HepG2 (cell line): ENCODE measurements at regions not wholly inside any gene's neighbourhood (a gene's known extent, or its start where the extent isn't known, plus 50 kb on each side); places are given as distances from the start of the nearest gene placed in this dataset.

Experiments
- ATAC-seq: fragments of 200-7000 bp; cut with Tn5 transposase; 3 replicates; pipeline ENCODE4 v1.9.1; 2020; ENCODE audit warnings: mild to moderate bottlenecking, moderate library complexity
- BruUV-seq: library from RNA; stranded (reverse); fragments of 400-500 nt; replicated peaks from 2 replicates; lab custom pipeline; 2021; lab: Mats Ljungman, UMichigan
- CTCF ChIA-PET: fragments of 300-600 bp; formaldehyde crosslinking; extraction: SDS; loops from one replicate; lab custom pipeline; 2021; ENCODE audit warnings: low total read pairs, inconsistent platforms, low intra/inter-chr PET ratio; lab: Yijun Ruan, JAX
- POLR2A ChIA-PET: fragments of 350-600 bp; sonication (Branson Sonifier 250); formaldehyde crosslinking; loops from one replicate; lab custom pipeline; 2020; ENCODE audit warnings: antibody characterized with exemption, inconsistent platforms; lab: Yijun Ruan, JAX
- DNase-seq: peaks from one replicate; pipeline ENCODE4 v3.0.0-alpha.2; 2015; ENCODE audit warnings: low spot score
- FAIRE-seq: peaks from 3 replicates; lab custom pipeline; 2011; peaks lifted over from hg19 to GRCh38; lab: Jason Lieb, UNC
- H2AFZ ChIP-seq: one replicate; pipeline ENCODE4 v1.6.1; 2011; ENCODE audit warnings: low read length, inconsistent platforms
- H3K27ac ChIP-seq: fragments of 300-600 bp; 3 replicates; pipeline ENCODE4 v1.8.0; 2011; ENCODE audit warnings: mixed run types, mild to moderate bottlenecking, mixed read lengths, low read length, inconsistent platforms; ENCODE audit not compliant: insufficient read depth; ENCODE audit errors: extremely low read length
- H3K27me3 ChIP-seq, 2 experiments: fragments of 200-600 bp in 1 of 2; 2 replicates in 1 of 2; 3 replicates in 1 of 2; pipeline versions ENCODE4 v1.6.0 to v1.8.0; 2011; ENCODE audit warnings: low read length in 2 of 2, mild to moderate bottlenecking in 2 of 2, moderate library complexity in 2 of 2, inconsistent platforms in 1 of 2; ENCODE audit not compliant: insufficient read depth in 2 of 2, control insufficient read depth in 1 of 2
- H3K36me3 ChIP-seq, 2 experiments: fragments of 200-600 bp in 1 of 2; replicated peaks in 1 of 2; 2 replicates in 1 of 2; 3 replicates in 1 of 2; pipeline versions ENCODE4 v1.5.1 to v1.8.0; 2011; ENCODE audit warnings: low read length in 2 of 2, inconsistent platforms in 1 of 2; ENCODE audit not compliant: insufficient read depth in 2 of 2, control insufficient read depth in 1 of 2
- H3K4me1 ChIP-seq: 2 replicates; pipeline ENCODE4 v1.5.1; 2012; ENCODE audit warnings: low read length, inconsistent platforms; ENCODE audit not compliant: insufficient read depth
- H3K4me2 ChIP-seq: 2 replicates; pipeline ENCODE4 v1.6.0; 2011; ENCODE audit warnings: low read depth, low read length, inconsistent platforms
- H3K4me3 ChIP-seq, 3 experiments: fragments of 200-600 bp in 1 of 3; sonication (generic), shearing (Covaris generic) in 1 of 3; replicated peaks in 1 of 3; 2 replicates each; pipeline ENCODE4 v1.5.1; 2011 to 2016; ENCODE audit warnings: low read length in 3 of 3, inconsistent platforms in 2 of 3, low read depth in 2 of 3, mild to moderate bottlenecking in 2 of 3, control low read depth in 1 of 3, mixed read lengths in 1 of 3; ENCODE audit not compliant: insufficient read depth in 1 of 3
- H3K79me2 ChIP-seq: one replicate; pipeline ENCODE4 v1.6.1; 2011; ENCODE audit warnings: low read length, inconsistent platforms; ENCODE audit not compliant: insufficient read depth
- H3K9ac ChIP-seq: 2 replicates; pipeline ENCODE4 v1.6.0; 2011; ENCODE audit warnings: mild to moderate bottlenecking, low read depth, low read length, inconsistent platforms; ENCODE audit not compliant: insufficient read depth
- H3K9me3 ChIP-seq: 2 replicates; pipeline ENCODE4 v1.5.1; 2012; ENCODE audit warnings: mild to moderate bottlenecking, low read length
- H4K20me1 ChIP-seq: 2 replicates; pipeline ENCODE4 v1.6.0; 2011; ENCODE audit warnings: inconsistent platforms, mild to moderate bottlenecking, low read length, moderate library complexity; ENCODE audit not compliant: insufficient read depth
- ETV5 ChIP-seq: IDR thresholded peaks from 2 replicates; pipeline ENCODE4 v1.6.1; 2018; ENCODE audit warnings: missing biosample characterization, missing genetic modification reagents, inconsistent platforms, borderline replicate concordance
- GFI1 ChIP-seq: sonication (generic); formaldehyde crosslinking; IDR thresholded peaks from 2 replicates; pipeline ENCODE4 v1.5.0; 2020; ENCODE audit warnings: missing genetic modification reagents, mild to moderate bottlenecking, borderline replicate concordance
- NFE2L1 ChIP-seq: sonication (generic); formaldehyde crosslinking; IDR thresholded peaks from 2 replicates; pipeline ENCODE4 v1.4.0; 2020; ENCODE audit warnings: missing genetic modification reagents, mild to moderate bottlenecking, borderline replicate concordance
- NFRKB ChIP-seq: fragments of 450-650 bp; IDR thresholded peaks from 2 replicates; pipeline ENCODE4 v1.6.1; 2017
- PHB2 ChIP-seq: fragments of 450-650 bp; IDR thresholded peaks from 2 replicates; pipeline ENCODE4 v1.6.1; 2018; ENCODE audit not compliant: partially characterized antibody
- POLR2AphosphoS5 ChIP-seq: IDR thresholded peaks from 2 replicates; pipeline ENCODE4 v1.6.1; 2012; ENCODE audit warnings: low read depth, low read length
- RBM22 ChIP-seq: fragments of 200-400 bp; formaldehyde crosslinking; optimal IDR thresholded peaks from 2 replicates; pipeline ENCODE3; 2017; ENCODE audit warnings: mild to moderate bottlenecking, low read length, moderate library complexity
- SNAPC4 ChIP-seq: sonication (generic); formaldehyde crosslinking; IDR thresholded peaks from 2 replicates; pipeline ENCODE4 v1.4.0; 2020; ENCODE audit warnings: mild to moderate bottlenecking, missing genetic modification reagents
- THAP11 ChIP-seq: IDR thresholded peaks from 2 replicates; pipeline ENCODE4 v1.6.1; 2016; ENCODE audit warnings: missing biosample characterization, missing genetic modification reagents
- ZNF253 ChIP-seq: sonication (generic); formaldehyde crosslinking; IDR thresholded peaks from 2 replicates; pipeline ENCODE4 v1.8.0; 2022; ENCODE audit warnings: mild to moderate bottlenecking, missing genetic modification reagents, borderline replicate concordance
- ZNF598 ChIP-seq: sonication (generic); formaldehyde crosslinking; IDR thresholded peaks from 2 replicates; pipeline ENCODE4 v1.5.1; 2020; ENCODE audit warnings: mild to moderate bottlenecking, missing genetic modification reagents, borderline replicate concordance
- ZNF776 ChIP-seq: sonication (generic); formaldehyde crosslinking; IDR thresholded peaks from 2 replicates; pipeline ENCODE4 v1.4.0; 2020; ENCODE audit warnings: mild to moderate bottlenecking, missing genetic modification reagents
- WGBS: methylation state at CpG from one replicate; pipeline ENCODE4 v1.1.6; 2017; ENCODE audit warnings: low lambda C conversion rate; 5-methylcytosine and 5-hydroxymethylcytosine counted together
- in situ Hi-C: cut with HindIII; loops from 2 replicates; pipeline ENCODE4 v1.10.0; 2017; ENCODE audit warnings: low pct_unique_long_range_greater_than_20kb; ENCODE audit not compliant: extremely low pct_ligation_motif_present
- intact Hi-C: fragments of 100-400 bp; cut with micrococcal nuclease; formaldehyde crosslinking; loops from one replicate; pipeline ENCODE4 v1.10.0; 2022; ENCODE audit not compliant: unreplicated experiment
- TF ChIP-seq, protein P1 (sequence below): sonication (generic); formaldehyde crosslinking; IDR thresholded peaks from 2 replicates; pipeline ENCODE4 v1.4.0; 2020; ENCODE audit warnings: mild to moderate bottlenecking, missing genetic modification reagents

GRCh38 chr16:49061137-49061714 lies 220.4 kb downstream of the CBLN1 start:
- CTCF ChIA-PET: no interaction called here
- Histone ChIP-seq H3K4me1 (no peaks in the 10 kb centered on the region), H3K36me3 (no peaks in the 10 kb centered on the region), H3K9ac (no peak overlapping the region), H3K4me2 (no peak overlapping the region), H3K4me3 (no peak overlapping the region), H3K27ac (no peak overlapping the region), H4K20me1 (no peaks in the 10 kb centered on the region), H3K9me3 (no peaks in the 10 kb centered on the region), H3K27me3 (peaks cover 0 to 6% of the 10 kb centered on the region in 2 experiments; a peak in 3 of 5 replicates), H2AFZ (no peak overlapping the region), H3K79me2 (no peaks in the 10 kb centered on the region)
- ATAC-seq (no peak), DNase-seq (no peak), FAIRE-seq (no peak)
- POLR2A ChIA-PET: no interaction called here
- in situ Hi-C loops (loop anchor here (10.0 kb wide), 1 partner anchor 284 kb away; no protein-coding TSS in a partner anchor), intact Hi-C loops (no loop called here)
- BruUV-seq: no TSS peak
- whole genome bisulfite sequencing: 33% methylated on average over 3 of the region's 3 CpGs
- TF ChIP-seq ZNF598 (CRISPR knock-in tag) (no peak), ZNF253 (no peak), NFRKB (no peak), PHB2 (no peak), SNAPC4 (CRISPR knock-in tag) (no peak), GFI1 (no peak), ZNF776 (CRISPR knock-in tag) (no peak), ETV5 (CRISPR knock-in tag) (no peak), RBM22 (no peak), NFE2L1 (CRISPR knock-in tag) (no peak), POLR2AphosphoS5 (no peak), THAP11 (no peak)
- TF ChIP-seq, protein P1, sequence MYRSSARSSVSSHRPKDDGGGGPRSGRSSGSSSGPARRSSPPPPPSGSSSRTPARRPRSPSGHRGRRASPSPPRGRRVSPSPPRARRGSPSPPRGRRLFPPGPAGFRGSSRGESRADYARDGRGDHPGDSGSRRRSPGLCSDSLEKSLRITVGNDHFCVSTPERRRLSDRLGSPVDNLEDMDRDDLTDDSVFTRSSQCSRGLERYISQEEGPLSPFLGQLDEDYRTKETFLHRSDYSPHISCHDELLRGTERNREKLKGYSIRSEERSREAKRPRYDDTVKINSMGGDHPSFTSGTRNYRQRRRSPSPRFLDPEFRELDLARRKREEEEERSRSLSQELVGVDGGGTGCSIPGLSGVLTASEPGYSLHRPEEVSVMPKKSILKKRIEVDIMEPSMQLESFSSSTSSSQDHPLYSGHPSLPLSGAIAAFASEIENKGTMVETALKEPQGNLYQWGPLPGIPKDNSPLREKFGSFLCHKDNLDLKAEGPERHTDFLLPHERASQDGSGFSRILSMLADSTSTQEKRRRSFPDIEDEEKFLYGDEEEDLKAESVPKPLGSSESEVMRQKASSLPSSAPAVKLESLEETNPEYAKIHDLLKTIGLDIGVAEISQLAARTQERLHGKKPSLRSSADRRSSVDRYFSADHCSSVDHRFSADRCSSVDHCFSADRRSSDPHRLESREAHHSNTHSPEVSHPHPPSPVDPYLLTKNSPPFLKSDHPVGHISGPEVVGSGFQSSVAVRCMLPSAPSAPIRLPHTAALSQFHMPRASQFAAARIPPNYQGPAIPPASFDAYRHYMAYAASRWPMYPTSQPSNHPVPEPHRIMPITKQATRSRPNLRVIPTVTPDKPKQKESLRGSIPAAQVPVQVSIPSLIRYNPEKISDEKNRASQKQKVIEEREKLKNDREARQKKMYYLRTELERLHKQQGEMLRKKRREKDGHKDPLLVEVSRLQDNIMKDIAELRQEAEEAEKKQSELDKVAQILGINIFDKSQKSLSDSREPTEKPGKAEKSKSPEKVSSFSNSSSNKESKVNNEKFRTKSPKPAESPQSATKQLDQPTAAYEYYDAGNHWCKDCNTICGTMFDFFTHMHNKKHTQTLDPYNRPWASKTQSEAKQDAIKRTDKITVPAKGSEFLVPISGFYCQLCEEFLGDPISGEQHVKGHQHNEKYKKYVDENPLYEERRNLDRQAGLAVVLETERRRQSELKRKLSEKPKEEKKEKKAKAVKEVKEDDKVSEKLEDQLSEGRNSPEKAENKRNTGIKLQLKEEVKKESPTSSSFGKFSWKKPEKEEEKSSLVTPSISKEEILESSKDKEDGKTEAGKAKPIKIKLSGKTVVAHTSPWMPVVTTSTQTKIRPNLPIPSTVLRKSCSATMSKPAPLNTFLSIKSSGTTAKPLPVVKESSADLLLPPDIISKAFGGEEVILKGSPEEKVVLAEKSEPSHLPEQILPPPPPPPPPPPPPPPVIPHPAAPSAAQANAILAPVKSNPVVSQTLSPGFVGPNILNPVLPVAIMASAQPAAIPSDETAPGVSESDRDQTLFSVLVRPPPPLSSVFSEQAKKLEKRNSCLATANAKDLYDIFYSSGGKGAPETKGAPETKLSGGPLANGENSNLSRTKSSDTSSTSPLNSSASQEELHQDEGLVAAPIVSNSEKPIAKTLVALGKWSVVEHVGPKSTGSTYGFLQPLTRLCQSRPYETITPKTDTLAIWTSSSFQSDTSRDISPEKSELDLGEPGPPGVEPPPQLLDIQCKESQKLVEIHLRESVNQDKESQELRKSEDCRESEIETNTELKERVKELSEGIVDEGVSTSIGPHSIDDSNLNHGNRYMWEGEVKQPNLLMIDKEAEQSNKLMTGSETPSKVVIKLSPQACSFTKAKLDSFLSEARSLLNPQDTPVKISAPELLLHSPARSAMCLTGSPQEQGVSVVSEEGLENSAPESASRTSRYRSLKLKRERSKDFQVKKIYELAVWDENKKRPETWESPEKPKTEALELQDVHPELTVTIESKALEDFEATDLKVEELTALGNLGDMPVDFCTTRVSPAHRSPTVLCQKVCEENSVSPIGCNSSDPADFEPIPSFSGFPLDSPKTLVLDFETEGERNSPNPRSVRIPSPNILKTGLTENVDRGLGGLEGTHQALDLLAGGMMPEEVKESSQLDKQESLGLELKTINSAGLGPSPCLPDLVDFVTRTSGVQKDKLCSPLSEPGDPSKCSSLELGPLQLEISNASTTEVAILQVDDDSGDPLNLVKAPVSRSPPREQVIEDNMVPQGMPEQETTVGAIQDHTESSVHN (CRISPR knock-in tag): no peak
